ENCODE measurements at regions not wholly inside any gene's neighbourhood (a gene's known extent, or its start where the extent isn't known, plus 50 kb on each side); places are given as distances from the start of the nearest gene placed in this dataset.

GRCh38 chr1:2952371-2952770, 68.9 kb upstream of the ACTRT2 start:
- H3K4me1 ChIP-seq = no peaks in the 10 kb centered on the region
- TF ChIP-seq POLR2A (IDR thresholded peaks at IDR 0.05) (no peak), CTCF (IDR thresholded peaks at IDR 0.05) (no peak)
- DNase-seq = no peak
- H3K4me3 ChIP-seq (replicated peaks in 1 of 3) = no peak overlapping the region
- H3K27ac ChIP-seq = no peak overlapping the region
- intact Hi-C loops (cut with DNase I) = no loop called here
- no peaks in the 10 kb centered on the region for H3K9me3 ChIP-seq
- 84 to 85% methylated on average over 9 of the region's 9 CpGs for WGBS, 2 donors
- H3K36me3 ChIP-seq = no peaks in the 10 kb centered on the region
- H3K27me3 ChIP-seq = no peaks in the 10 kb centered on the region

- Histone ChIP-seq H3K9me3 (no peaks in the 10 kb centered on the region), H3K27me3 (no peaks in the 10 kb centered on the region), H3K36me3 (no peaks in the 10 kb centered on the region), H3K4me1 (no peaks in the 10 kb centered on the region), H3K27ac (no peak overlapping the region), H3K4me3 (replicated peaks in 1 of 3) (no peak overlapping the region)
- no peak for DNase-seq
- TF ChIP-seq POLR2A (IDR thresholded peaks at IDR 0.05) (no peak), CTCF (IDR thresholded peaks at IDR 0.05) (no peak)
- intact Hi-C loops (cut with DNase I) = no loop called here
- 93 to 94% methylated on average over 7 of the region's 7 CpGs for WGBS, 2 donors
Measured at GRCh38 chr1:2952992-2953391, 68.3 kb upstream of the ACTRT2 start.

- H3K4me1 ChIP-seq = no peaks in the 10 kb centered on the region
- no peaks in the 10 kb centered on the region for H3K9me3 ChIP-seq
- DNase-seq = no peak
- intact Hi-C loops (cut with DNase I) = no loop called here
- 85 to 93% methylated on average over 2 of the region's 2 CpGs for WGBS, 2 donors
- no peaks in the 10 kb centered on the region for H3K27me3 ChIP-seq
- no peak overlapping the region for H3K4me3 ChIP-seq (replicated peaks in 1 of 3)
- no peak for TF ChIP-seq POLR2A (IDR thresholded peaks at IDR 0.05)
- TF ChIP-seq CTCF (IDR thresholded peaks at IDR 0.05) = no peak
- H3K36me3 ChIP-seq = no peaks in the 10 kb centered on the region
- H3K27ac ChIP-seq = no peak overlapping the region
Measured at GRCh38 chr1:2953688-2954285, 67.5 kb upstream of the ACTRT2 start.

GRCh38 chr1:2955652-2956051, 65.6 kb upstream of the ACTRT2 start:
- DNase-seq = no peak
- H3K9me3 ChIP-seq = no peaks in the 10 kb centered on the region
- TF ChIP-seq POLR2A (IDR thresholded peaks at IDR 0.05) (no peak), CTCF (IDR thresholded peaks at IDR 0.05) (no peak)

GRCh38 chr1:2956576-2956975, 64.7 kb upstream of the ACTRT2 start:
- intact Hi-C loops (cut with DNase I) = no loop called here
- H3K36me3 ChIP-seq = no peaks in the 10 kb centered on the region
- no peak overlapping the region for H3K27ac ChIP-seq
- WGBS, 2 donors = 58 to 67% methylated on average over 1 of the region's 1 CpG
- TF ChIP-seq POLR2A (IDR thresholded peaks at IDR 0.05) (no peak), CTCF (IDR thresholded peaks at IDR 0.05) (no peak)
- H3K4me3 ChIP-seq (replicated peaks in 1 of 3) = no peak overlapping the region
- H3K4me1 ChIP-seq = no peaks in the 10 kb centered on the region
- H3K9me3 ChIP-seq = no peaks in the 10 kb centered on the region
- H3K27me3 ChIP-seq = no peaks in the 10 kb centered on the region
- no peak for DNase-seq

More at GRCh38 chr1:2955652-2956051, 65.6 kb upstream of the ACTRT2 start:
- no peaks in the 10 kb centered on the region for H3K36me3 ChIP-seq
- H3K27ac ChIP-seq = no peak overlapping the region
- intact Hi-C loops (cut with DNase I) = no loop called here
- H3K4me3 ChIP-seq (replicated peaks in 1 of 3) = no peak overlapping the region
- H3K4me1 ChIP-seq = no peaks in the 10 kb centered on the region
- H3K27me3 ChIP-seq = no peaks in the 10 kb centered on the region
